Ovary (tissue), 7 donors: ENCODE measurements at regions not wholly inside any gene's neighbourhood (a gene's known extent, or its start where the extent isn't known, plus 50 kb on each side); places are given as distances from the start of the nearest gene placed in this dataset.

ENCODE experiments used
- DNase-seq, 5 donors: peaks; one replicate each; pipeline ENCODE4 v3.0.0-alpha.2; 2019 to 2020
- H3K27ac ChIP-seq, 2 donors: fragments of 200-600 bp; one replicate each; pipeline versions ENCODE4 v1.5.1 to v1.8.0; 2019 to 2022
- H3K27me3 ChIP-seq: fragments of 200-600 bp; one replicate; pipeline ENCODE4 v1.8.0; 2022
- H3K36me3 ChIP-seq: fragments of 200-600 bp; sonication (generic); one replicate; pipeline ENCODE4 v1.5.1; 2019
- H3K4me1 ChIP-seq: one replicate; pipeline ENCODE4 v1.8.1; 2013; ENCODE audit warnings: mild to moderate bottlenecking, moderate library complexity; ENCODE audit not compliant: insufficient read depth
- H3K4me3 ChIP-seq: fragments of 200-600 bp; sonication (generic); one replicate; pipeline ENCODE4 v1.5.1; 2017
- H3K9me3 ChIP-seq, 2 donors: fragments of 200-600 bp in 1 of 2; sonication (generic) in 1 of 2; one replicate each; pipeline versions ENCODE4 v1.5.1 to v1.8.1; 2013 to 2019; ENCODE audit warnings: mild to moderate bottlenecking in 1 of 2, moderate library complexity in 1 of 2
- EP300 ChIP-seq: sonication (generic); formaldehyde crosslinking; IDR thresholded peaks from one replicate; pipeline ENCODE4 v1.6.1; 2017; ENCODE audit warnings: antibody characterized with exemption
- POLR2A ChIP-seq: fragments of 450-650 bp; IDR thresholded peaks from one replicate; pipeline ENCODE4 v1.6.1; 2017; ENCODE audit warnings: antibody characterized with exemption, mild to moderate bottlenecking, moderate library complexity
- whole genome bisulfite sequencing, 3 donors: extraction: QIAGEN DNeasy Blood & Tissue Kit in 1 of 3; methylation state at CpG; one replicate each; pipeline versions ENCODE4 v1.1.5 to v1.1.7; 2013 to 2017; 5-methylcytosine and 5-hydroxymethylcytosine counted together
- intact Hi-C, 4 donors: fragments of 100-400 bp; cut with DNase I; formaldehyde crosslinking; loops; one replicate each; pipeline versions ENCODE4 v1.11.0 to v1.15.1; 2022 to 2023
- TF ChIP-seq, protein P1 (sequence below), 3 donors: fragments of 450-650 bp in 2 of 3; fragments of 200-600 bp in 1 of 3; IDR thresholded peaks; one replicate each; pipeline versions ENCODE4 v1.5.1 to v1.8.0; 2016 to 2022; ENCODE audit warnings: antibody characterized with exemption in 3 of 3, mild to moderate bottlenecking in 1 of 3
- donor health status: DM: no; HTN: no; CAD: no; lungs with moderate emphysema.
- donor health status: DM: no; HTN: no; CAD: no.
- donor health status: Bipolar disorder and iron deficiency.
- donor health status: DM: no; HTN: no; CAD: no.
- donor health status: DM: yes; HTN: yes; CAD: no.

DNA sequence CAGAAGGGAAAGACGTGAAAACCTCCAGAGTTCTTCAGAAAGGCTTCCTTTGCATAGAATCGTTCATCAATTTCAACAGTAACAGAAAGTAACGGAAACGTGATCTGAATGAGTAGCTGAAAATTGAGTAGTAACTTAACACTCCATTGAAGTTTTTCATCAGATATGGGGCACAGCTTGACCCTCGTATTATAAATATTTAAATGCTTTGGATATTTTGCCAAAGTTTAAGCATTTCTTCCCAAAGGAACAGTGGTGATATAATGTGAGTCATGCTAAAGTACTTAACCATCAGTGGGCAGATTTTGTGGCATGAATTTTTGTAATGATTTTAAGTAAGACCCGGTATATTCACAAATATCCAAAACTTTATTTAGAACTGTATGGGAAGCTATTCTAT, 67.4 kb upstream of the ADAMTS19 start:
- Histone ChIP-seq H3K36me3 (no peaks in the 10 kb centered on the region), H3K27me3 (no peaks in the 10 kb centered on the region), H3K9me3 (no peaks in the 10 kb centered on the region), H3K4me1 (no peaks in the 10 kb centered on the region), H3K27ac (no peak overlapping the region), H3K4me3 (no peak overlapping the region)
- TF ChIP-seq EP300, result no peak
- TF ChIP-seq, protein P1, sequence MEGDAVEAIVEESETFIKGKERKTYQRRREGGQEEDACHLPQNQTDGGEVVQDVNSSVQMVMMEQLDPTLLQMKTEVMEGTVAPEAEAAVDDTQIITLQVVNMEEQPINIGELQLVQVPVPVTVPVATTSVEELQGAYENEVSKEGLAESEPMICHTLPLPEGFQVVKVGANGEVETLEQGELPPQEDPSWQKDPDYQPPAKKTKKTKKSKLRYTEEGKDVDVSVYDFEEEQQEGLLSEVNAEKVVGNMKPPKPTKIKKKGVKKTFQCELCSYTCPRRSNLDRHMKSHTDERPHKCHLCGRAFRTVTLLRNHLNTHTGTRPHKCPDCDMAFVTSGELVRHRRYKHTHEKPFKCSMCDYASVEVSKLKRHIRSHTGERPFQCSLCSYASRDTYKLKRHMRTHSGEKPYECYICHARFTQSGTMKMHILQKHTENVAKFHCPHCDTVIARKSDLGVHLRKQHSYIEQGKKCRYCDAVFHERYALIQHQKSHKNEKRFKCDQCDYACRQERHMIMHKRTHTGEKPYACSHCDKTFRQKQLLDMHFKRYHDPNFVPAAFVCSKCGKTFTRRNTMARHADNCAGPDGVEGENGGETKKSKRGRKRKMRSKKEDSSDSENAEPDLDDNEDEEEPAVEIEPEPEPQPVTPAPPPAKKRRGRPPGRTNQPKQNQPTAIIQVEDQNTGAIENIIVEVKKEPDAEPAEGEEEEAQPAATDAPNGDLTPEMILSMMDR (IDR thresholded peaks at IDR 0.05), result no peak
- TF ChIP-seq POLR2A, result no peak
- no peak for DNase-seq
- WGBS, 3 donors, result 65 to 75% (median 75%) methylated on average over 6 of the region's 6 CpGs
- intact Hi-C loops, result no loop called here

DNA sequence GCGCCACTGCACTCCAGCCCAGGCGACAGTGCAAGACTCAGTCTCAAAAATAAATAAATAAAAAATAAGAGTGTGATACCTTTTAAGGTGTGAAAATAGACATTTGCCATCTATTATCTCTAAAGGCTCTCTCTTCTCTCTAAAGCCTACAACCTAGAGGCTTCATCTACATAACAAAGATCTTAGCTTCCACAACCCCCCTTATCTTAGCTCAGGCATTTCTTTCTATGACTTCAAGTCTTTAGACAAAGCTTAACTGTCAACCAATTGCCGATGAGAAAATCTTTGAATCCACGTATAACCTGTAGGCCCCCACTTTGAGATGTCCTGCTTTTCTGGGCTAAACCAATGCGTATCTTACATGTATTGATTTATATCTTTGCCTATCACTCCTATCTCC, 64.9 kb upstream of the ADAMTS19 start:
- no peaks in the 10 kb centered on the region for H3K9me3 ChIP-seq
- H3K27ac ChIP-seq, result no peak overlapping the region
- H3K4me3 ChIP-seq, result no peak overlapping the region
- no peaks in the 10 kb centered on the region for H3K27me3 ChIP-seq
- H3K36me3 ChIP-seq, result no peaks in the 10 kb centered on the region
- DNase-seq, result no peak
- WGBS, 3 donors, result 96 to 97% (median 97%) methylated on average over 5 of the region's 5 CpGs
- intact Hi-C loops, result loop anchor here in 1 of 4 donors (5.0 kb wide), 1 partner anchor 483 kb away; no protein-coding TSS in a partner anchor
- TF ChIP-seq POLR2A (no peak), EP300 (no peak)
- H3K4me1 ChIP-seq, result no peaks in the 10 kb centered on the region

DNA sequence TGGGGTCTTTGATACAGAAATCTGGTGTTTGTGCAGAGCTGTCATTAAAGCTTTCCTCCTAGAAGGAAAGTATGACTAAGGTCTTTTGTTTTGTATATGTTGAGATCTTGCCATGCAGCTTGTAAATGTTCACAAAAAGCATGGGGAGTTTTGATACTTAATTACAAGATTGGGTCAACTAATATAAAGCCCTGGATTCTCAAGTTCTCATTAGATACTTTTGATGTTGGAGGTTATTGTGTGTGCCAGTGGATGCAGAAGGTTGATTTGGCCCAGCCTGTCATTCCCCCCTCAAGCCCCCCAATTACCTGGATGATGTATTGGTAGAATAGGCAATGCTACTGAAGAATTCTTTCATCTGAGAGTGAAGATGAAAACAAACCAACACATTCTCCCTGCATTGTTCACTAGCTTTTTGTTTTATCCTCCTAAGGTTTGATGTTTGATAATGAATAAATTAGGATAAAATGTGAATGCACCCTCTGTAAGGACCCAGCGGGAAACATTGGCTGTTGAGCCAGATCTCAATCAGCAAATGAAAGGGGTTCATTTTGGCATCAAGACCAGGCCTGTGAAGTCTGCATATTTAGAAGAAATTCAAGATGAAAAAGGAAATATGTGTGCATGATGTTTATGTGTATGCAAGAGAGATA, 61.9 kb upstream of the ADAMTS19 start:
- WGBS, 3 donors, result 76 to 84% (median 83%) methylated on average over 1 of the region's 1 CpG
- intact Hi-C loops, result loop anchor here in 1 of 4 donors (5.0 kb wide), 1 partner anchor 486 kb away; no protein-coding TSS in a partner anchor
- Histone ChIP-seq H3K36me3 (no peaks in the 10 kb centered on the region), H3K9me3 (no peaks in the 10 kb centered on the region), H3K4me3 (no peak overlapping the region), H3K27me3 (peaks cover 2% of the 10 kb centered on the region), H3K27ac (no peak overlapping the region), H3K4me1 (no peaks in the 10 kb centered on the region)
- DNase-seq, result no peak
- TF ChIP-seq EP300, result no peak
- no peak for TF ChIP-seq POLR2A
- TF ChIP-seq, protein P1 (IDR thresholded peaks at IDR 0.05), result no peak

DNA sequence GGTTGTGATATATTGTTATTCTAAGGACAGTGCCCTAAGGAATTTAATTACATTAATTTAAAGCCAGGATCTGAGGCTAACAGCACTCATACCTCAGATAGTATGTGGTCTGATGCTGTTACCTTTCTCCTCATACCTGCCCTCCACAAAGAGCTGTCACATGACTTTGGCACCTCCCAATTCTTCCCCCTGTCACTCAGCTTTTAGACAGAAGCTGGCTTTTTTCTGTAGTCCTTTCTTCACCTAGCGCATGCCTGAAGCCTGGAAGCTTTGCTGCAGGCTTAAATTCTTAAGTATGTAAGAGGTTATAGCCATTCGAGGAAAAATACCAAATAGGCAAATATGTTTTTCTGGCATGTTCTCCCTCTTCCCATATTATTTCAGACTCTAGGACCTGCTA, 61.0 kb upstream of the ADAMTS19 start:
- Histone ChIP-seq H3K9me3 (no peaks in the 10 kb centered on the region), H3K36me3 (no peaks in the 10 kb centered on the region), H3K4me3 (no peak overlapping the region), H3K4me1 (no peaks in the 10 kb centered on the region), H3K27ac (no peak overlapping the region), H3K27me3 (peaks cover 2% of the 10 kb centered on the region)
- TF ChIP-seq, protein P1 (IDR thresholded peaks at IDR 0.05), result no peak
- TF ChIP-seq POLR2A (no peak), EP300 (no peak)
- 77 to 86% (median 80%) methylated on average over 2 of the region's 2 CpGs for WGBS, 3 donors
- DNase-seq, result no peak
- intact Hi-C loops, result loop anchor here in 1 of 4 donors (5.0 kb wide), 1 partner anchor 487 kb away; no protein-coding TSS in a partner anchor

DNA sequence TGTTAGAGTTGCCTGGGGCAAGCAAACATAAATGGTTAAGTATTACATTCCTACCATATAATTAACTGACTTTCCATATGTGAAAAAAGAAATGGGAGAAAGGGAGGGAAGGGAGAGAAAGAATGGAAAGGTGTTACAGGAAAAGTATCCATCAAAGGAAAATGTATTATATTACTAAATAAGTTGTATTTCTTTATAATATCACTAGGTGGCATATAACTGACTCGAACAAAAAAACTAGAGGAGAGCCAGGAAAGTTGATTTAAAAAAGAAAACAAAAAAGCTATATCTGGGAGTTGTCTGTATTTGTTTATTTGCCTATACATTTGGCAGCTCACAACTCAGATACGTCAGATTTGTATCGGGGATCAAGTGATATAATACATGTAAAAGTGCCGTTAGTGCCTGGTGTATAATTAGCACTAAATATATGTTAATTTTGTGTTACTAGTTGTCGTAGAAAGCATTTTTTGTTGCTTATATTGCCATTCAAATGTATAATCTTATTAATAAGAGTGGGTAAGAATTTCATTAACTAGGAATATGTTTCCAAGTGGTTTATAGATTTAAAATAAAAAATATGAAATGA, 59.6 kb upstream of the ADAMTS19 start:
- Histone ChIP-seq H3K27me3 (peaks cover 2% of the 10 kb centered on the region), H3K36me3 (no peaks in the 10 kb centered on the region), H3K4me1 (no peaks in the 10 kb centered on the region), H3K4me3 (no peak overlapping the region), H3K27ac (no peak overlapping the region), H3K9me3 (no peaks in the 10 kb centered on the region)
- WGBS, 3 donors, result 22 to 39% (median 22%) methylated on average over 5 of the region's 5 CpGs
- TF ChIP-seq EP300 (no peak), POLR2A (no peak)
- TF ChIP-seq, protein P1 (IDR thresholded peaks at IDR 0.05), result no peak
- intact Hi-C loops, result no loop called here
- no peak for DNase-seq
